Superior temporal gyrus (tissue), 1 donor: ENCODE measurements at regions not wholly inside any gene's neighbourhood (a gene's known extent, or its start where the extent isn't known, plus 50 kb on each side); places are given as distances from the start of the nearest gene placed in this dataset.

ENCODE experiments used
- DNase-seq: peaks from one replicate; pipeline ENCODE4 v3.0.0-alpha.2; 2016; ENCODE audit errors: extremely low spot score

DNA sequence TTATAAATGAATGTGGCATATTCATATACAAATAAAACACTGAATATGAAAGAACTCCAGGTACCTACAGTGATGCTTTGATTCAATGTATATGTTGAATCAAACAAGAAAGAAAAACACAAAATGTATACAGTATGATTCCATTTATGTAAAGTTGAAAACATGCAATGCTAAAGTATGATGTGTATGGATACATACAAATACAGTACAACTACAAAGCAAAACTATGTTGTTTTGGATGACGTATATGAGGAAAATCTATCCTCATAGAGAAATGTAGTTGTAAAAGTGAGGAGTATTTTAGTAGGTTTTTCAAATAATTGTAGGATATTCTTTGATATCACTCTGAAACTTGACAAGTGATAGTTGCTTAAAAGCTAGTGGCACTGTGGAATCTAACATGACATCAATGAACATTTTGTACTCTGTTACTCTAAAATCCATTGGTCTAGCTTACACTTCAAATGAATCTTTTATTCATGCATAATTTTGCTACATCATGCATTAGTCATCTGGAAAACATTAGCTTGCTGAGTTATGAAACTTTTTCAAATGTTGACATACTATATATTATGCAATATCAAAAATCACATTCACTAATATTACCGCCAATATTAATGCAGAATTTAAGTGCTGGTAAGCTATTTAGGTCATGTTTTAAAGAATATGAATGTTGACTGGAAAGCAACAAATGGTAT is 278.1 kb upstream of the CHRNA7 start:
- DNase-seq = peak; percentile 66

DNA sequence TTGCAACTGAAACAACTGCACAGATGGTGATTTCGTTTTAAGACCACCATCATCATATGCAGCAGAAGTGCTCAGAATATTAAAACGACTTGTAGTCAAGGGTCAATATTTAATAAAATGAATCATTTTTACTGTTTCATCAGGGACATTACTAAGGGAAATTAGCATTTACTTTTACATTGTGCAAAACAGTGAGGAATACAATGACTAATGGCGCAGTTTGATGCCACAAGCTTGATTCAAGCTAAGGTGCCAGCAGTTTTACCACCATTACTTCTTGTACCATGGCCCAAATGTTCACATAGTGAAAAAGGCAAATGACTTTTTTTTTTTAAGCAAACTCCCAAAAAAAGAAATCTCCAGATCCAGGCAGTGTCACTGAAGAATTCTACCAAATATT is 277.4 kb upstream of the CHRNA7 start:
- DNase-seq = no peak

DNA sequence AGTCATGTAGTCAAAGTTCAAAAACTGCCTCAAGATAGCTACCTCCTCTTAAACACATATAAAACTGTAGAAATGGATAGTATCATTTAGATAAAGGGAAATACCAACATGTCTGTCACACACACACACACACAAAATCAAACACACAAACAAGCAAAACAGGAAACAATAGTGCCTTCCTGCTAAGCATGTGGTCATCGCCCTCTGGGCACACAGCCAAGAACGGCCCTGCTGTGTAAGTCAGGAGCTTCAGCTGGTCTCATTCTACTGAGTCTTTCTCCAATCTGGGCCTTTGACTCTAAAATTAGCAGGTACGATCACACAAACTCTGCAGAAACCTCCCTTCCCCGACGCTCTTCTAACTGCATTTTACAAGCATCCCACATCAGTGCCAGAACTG is 272.2 kb upstream of the CHRNA7 start:
- DNase-seq = peak; percentile 95

DNA sequence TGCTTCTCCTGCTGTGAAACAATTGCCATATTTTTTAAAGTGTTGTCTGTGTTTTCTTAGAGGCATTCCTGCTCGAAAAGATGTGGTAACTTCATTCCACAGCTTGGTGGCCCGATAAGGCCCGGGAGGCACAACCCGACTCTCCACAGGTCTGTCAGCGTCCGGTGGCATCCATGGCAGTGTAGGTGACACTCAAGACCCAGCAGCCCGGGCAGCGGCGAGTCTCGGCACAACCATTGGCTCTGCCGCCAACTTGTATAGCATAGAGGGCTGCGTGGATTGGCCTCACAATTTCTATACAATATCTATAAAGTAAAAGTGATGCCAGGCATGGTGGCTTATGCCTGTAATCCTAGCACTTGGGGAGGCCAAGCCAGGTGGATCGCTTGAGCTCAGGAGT is 262.3 kb upstream of the CHRNA7 start:
- DNase-seq = no peak

DNA sequence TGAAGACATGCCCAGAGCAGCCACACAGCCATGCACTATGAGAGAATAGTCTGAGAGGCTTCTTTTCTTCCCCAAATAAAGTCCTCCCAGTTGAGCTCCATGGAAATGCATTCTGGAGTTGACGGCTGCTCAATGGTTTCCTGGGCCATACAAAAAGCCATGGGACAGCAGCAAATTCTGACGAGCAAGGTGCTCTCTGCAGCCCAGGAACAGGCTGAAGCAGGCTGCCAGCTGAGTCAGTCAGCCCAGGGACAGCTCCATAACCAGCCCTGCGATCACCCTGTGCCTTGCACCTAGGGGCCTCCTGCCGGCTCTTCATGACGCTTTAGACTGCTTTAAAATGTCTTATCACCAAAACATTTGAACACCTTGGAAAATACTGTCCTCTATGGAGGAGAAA is 256.3 kb upstream of the CHRNA7 start:
- no peak for DNase-seq

DNA sequence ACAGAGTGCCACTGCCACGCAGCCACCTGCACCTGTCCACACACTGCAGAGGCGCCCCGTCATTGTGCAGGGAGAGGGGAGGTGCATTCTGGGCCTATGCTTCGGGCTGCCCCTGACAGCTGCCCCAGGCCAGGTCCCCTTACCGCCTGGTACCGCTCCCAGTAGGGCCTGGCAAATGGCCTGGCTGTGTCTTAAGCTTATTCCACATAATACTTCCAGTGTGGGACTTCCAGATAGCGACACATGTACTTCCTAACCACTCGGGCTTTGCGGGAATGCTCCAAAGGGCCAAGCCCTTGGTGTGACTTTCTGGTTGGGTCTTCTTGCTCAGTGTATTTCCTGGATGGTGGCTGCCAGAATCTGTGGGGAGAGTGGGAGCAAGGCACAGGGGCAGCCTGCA is 254.3 kb upstream of the CHRNA7 start:
- DNase-seq = no peak

DNA sequence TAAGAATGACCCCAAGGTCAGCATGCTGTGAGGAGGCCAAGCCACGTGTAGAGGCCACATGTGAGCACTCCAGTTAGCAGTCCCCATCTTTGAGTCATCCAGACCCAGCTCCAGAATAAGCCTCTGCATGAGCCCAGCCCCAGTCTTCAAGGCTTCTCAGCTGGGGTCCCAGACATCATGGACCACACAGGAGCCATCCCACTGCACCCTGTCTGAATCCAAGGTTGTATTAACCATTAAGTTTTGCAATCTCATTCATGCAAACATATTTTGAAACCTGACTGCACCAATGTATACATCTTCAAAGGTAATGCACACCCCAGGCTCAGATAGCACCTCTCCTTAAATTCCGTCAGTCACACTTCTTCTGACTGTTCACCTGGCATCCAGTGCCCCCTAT is 249.1 kb upstream of the CHRNA7 start:
- DNase-seq = no peak

DNA sequence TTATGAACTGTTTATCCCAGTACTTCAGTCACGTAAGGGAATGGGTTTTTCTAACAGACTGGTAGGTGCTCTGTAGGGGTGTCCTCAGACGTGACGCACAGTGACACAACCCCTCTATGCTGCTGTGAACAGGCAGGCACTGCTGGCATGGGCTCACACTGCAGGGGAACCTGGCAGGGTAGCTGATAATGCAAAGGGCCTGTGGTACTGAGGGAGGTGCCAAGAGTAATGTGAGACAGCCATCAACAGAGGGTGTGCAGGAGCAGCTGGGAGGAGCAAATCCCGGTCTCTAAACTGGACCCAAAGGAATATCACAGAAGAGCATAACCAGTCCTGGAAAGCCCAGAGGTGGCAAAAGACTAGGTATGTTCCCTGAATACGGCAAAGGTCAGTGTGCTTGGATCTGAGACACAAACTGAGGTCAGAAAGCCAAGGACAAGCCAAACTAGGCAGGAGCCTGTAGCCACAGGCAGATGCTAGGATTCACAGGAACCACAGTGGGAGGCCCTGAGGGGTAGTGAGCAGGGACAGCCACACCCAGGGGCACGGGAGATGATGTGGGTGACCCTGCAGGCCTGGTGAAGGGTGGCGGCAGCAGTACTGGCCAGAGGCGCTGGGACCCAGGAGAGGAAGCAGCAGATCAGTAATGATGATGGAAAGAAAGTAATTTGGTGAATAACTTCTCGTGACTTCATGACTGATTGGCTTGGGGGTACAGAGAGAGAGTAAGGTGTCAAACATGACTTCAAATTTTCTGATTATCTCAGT is 248.1 kb upstream of the CHRNA7 start:
- no peak for DNase-seq

DNA sequence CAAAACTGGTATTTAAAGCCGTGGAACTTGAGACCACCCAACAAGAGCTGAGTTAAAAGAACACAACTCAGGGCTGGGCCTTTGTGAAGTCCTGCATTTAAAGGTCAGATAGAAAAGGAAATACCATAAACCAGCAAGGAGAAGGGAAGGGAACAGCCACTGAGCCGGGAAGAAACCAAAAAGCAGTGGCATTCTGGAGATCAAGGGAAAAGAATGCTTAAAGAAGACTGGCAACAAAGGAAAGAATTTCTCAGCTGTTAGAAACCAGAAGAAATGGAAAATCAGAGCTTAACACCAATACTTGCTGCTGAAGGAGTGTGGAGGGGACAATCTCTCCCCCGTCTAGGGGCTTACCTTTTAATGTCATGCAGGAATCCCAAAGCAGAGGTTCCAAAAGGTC is 247.4 kb upstream of the CHRNA7 start:
- no peak for DNase-seq

DNA sequence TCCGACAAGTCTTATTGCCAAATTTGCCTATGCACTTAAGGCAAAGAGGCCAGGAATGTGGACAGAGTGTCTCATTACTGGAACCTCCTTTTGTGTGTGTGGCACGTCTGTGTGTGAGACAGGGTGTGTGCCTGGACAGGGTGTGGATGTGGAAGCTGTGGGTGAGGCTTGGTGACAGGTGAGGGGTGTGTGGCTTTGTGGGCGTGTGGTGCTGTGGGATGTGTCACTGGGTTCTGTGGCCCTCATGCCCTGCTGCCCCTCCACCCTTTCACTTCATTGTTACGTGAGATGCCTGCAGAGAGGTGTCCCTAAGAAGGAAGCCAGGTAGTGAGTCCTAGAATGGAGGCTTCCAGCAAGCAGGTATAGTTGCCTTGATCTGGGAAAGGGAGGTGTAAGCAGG is 244.0 kb upstream of the CHRNA7 start:
- DNase-seq = no peak

DNA sequence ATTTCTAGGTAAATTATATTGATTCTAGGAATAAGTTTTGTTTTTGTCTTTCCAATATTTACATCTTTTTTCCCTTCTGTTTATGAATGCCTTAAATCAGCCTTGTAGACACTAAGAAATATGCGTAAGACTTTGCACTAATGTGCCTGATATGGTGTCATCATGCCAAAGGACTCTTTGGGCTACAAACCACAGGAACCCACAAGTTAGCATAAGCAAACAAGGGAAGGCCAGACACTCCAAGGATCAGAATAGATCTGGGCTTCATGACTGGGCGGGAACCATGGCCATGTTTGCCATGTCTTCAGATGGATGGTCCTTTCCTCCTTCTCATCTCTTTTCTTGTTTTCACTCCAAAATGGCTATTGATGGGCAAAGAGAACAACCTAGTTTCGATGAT is 242.2 kb upstream of the CHRNA7 start:
- DNase-seq = no peak

DNA sequence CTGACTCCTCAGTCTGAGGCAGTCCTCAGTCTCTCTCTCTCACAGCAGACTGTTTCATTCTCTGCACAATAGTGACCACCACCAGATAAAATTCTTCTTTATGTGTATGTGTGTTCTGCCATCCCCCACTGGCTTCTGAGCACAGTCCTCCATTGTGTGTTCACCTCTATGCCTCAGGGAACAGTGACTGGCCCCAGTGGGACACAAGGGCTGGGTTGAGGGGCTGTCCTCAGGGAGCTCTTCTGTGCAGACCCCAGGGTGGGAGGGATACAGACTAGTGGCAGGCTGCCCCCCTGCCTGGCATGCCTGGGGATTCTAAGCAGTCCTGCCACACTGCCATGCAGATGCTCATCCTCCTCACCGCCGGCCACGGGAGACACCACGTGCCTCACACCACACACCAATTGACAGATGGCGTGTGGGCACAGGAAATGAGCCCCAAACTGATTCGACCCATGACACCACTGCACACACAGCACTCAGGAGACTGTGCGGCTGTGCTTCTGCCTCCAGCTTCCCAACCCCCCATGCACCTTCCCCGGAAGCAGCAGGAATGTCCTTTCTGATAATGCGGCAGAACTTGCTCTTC is 237.6 kb upstream of the CHRNA7 start:
- DNase-seq = no peak

DNA sequence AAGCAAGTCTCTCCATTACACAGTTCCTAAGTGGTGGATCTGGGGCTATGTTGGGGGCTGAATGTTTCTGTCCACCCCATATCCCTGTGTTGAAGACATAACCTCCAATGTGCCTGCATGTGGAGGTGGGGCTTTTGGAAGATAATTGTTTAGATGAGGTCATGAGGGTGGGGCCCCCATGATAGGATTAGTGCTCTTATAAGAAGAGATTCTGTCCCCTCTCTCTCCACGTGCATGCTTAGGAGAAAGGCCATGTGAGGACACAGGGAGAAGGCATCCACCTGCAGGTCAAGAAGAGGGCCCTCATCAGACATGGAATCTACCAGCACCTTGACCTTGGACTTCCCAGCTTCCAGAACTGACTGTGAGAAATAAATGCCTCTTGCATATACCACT is 231.0 kb upstream of the CHRNA7 start:
- DNase-seq = no peak

DNA sequence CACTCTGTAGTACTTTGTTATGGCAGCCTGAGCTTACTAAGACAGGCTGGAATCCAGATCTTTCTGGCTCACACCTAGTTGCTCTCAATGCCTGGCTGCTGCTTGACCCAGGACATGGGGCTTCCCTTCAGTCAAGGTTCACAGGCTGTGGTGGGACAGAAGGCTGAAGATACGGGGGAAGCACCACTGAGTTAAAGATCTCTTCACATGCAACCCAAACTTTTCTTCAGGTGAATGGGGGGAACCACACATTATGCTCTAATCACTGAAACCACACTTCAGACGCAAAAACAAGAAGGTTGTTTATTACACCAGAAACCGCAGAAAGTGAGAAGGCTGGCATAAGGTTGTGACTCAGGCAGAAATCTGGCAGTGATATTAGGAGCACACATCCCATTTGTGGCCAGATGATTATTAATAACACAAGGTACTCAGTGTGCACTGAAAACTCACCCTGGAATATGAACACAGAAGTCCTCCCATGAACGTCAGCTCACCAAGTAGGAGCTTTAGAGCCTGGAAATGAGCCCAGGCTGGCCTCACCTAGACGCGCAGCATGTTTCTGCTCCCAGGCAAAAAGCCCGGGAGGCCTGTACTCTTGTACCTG is 230.5 kb upstream of the CHRNA7 start:
- DNase-seq = no peak

DNA sequence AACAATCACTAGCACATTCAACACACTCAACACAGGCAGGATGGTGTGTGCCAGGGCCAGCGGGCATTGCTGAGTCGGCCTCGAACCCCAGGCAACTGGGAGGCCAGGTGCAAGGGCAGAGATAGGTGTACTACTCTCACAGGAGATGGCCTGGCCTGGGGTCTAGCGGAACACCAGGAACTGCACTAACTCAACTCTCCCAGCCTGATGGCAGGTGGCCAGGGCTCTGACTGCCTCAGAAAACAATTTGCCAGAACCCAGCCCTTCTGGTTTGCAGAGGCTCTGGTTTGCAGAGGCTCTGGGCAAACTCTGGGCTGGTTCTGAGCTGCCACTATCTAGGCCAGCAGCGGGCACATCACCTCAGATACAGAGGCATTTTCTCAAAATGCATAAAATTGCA is 229.2 kb upstream of the CHRNA7 start:
- no peak for DNase-seq

DNA sequence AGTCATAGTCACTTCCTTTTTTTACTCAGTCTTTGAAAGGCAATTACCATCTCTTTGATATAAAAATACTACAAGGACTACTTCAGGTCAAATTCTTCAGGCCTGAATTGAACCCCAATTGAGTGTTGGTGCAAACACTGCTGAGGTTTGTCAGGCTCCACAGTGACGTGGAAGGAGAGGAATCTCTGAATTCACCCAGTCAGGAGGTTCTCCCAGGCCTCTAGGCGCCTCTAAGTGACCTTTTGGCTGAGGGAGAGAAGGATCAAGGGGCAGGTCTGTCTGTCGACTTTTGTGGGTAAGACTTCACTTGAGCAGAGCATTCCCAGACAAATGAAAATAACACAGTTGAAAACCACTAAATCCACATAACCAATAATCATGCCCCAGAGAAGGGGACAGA is 227.6 kb upstream of the CHRNA7 start:
- no peak for DNase-seq

DNA sequence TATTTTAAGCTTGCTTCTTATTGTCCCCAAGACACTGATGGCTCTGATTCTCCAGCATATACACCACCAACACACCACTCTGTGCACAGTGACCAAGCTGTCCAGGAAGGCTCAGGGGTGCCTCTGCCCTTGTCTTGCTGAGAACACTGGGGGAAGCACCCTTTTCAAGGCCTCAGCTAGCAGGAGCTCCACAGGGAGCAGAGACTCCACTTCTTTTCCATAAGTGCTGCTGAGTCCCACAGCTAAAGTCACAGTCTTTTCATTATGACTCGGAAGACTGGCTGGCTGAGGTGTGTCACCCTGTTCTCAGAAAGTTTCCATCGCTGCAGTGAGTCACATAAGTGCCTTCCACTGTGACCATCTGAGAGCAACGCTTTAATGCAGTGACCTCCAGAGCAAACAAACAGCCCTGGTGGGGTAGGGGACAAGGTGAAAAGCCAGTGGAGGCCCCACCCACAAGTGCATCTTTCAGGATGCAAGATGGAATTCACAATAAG is 226.9 kb upstream of the CHRNA7 start:
- no peak for DNase-seq

DNA sequence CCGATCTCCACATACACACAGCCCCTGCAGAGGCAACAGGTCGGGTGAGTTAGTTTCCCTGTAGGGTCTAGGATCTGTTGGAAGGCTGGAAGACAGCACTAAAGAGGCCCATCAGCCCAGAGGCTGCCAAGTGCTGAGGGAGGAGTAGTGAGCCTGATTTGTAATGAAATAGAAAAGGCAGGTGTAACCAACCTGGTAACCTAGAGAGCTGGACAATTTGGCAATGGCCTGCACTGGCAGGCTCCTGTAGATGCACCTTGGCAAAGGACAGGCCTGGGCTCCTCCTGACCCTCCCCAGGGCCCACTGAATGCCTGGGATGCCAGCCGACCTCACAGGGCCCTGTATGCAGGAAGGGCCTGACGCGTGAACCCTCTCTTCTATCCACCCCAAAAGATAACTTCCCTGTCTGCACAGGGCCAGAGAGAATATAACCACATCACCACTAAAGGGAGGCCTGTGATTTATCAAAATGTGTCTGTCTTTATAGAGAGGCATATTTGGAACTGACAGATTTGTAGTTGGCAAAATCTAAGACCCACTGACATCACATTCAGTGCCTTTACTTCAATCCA is 225.1 kb upstream of the CHRNA7 start:
- DNase-seq = no peak

DNA sequence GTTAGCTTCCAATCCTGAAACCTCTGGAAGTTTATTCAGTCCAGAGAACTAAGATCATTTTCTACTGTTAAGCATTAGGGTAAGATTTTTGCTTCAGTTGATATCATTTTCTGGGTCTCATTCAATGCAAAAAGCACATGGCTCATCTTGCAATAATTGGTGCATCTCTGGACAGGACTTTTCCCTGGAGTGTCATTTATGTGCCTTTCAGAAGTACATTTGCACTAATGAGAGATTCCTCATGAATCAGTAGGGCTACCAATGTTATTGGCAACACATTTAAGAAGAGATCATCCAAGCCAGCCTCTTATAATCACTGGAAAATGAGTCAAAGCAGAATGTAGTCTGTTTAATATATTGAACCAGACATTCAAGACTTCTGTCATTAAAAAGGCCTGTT is 224.2 kb upstream of the CHRNA7 start:
- DNase-seq = no peak

DNA sequence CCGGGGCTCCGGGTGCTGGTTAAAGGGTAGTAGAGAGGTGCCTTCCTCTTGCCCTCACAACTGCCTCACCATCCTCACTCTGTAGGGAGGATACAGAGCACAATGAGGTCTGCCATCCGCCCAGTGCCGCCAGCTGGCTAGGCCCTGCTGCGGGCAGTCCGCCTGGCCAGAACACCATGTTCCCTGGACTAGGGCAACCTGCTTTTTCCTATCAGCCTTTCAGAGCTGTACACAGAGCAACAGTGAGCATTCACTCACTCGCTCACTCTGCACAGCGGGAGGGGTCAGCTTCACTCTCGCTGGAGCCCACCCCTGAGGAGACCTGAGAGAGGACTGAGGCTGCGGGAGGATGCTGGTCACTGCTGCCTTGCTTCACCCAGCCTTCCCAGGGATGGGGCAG is 218.7 kb upstream of the CHRNA7 start:
- peak; percentile 85 for DNase-seq

DNA sequence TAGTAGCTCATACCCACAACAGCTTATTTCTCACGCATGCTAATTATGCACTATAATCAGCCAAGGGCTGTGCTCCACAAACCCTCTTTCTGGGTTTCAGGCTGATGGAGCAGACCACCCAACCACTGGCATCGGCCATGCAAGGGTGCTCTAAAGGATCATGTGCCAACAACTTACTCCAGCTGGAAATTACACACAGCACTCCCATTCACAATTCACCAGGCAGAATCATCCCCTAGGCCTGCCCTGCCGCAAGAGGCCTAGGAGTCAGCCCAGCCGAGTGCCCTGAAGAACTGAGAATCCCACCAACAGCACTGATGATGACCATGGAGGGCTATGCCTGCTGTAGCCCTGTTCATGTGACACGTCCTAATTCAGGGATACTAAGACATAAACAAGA is 216.2 kb upstream of the CHRNA7 start:
- peak; percentile 73 for DNase-seq

DNA sequence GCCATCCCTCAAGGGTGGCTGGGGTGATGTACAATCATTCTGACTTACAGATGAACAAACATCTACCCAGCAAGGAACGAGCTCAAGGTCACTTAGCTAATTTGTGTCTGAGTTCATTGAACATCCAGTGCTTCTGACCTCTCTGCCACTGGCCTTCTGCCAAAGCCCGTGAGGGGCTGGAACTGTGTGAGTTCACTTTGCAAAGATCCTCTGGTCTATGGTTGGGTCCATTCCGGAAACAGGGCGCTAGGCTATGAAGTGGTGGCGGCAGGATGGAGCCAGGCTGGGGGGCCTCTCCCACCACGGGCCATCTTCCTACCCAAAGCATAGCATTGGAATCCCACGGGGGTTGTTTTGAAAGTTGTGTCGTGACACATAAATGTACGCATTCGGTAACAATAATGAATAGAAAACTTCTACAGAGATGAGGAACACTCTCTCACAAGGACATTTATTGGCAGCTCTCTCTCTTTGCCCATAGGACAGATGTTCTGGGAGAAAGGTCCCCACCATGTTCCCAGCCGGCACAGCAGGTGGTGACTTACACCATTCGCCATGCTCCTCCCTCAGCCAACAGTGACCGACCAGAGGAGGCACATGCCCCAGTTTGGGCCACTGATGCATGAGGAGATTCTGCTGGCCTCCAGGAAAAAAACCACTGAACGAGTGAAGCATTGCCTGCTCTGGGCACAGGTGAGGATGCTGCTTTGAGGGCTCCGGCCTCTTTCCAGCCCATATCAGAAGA is 214.7 kb upstream of the CHRNA7 start:
- no peak for DNase-seq
